C1 segment of cervical spinal cord (tissue), 14 donors: ENCODE measurements at regions not wholly inside any gene's neighbourhood (a gene's known extent, or its start where the extent isn't known, plus 50 kb on each side); places are given as distances from the start of the nearest gene placed in this dataset.
A peak's percentile ranks its signal among the peaks of the same experiment; 100 is the strongest.

Experiments used
- DNase-seq, 14 donors: peaks; one replicate each; lab custom pipeline; 2025; lab: John Stamatoyannopoulos, UW

DNA sequence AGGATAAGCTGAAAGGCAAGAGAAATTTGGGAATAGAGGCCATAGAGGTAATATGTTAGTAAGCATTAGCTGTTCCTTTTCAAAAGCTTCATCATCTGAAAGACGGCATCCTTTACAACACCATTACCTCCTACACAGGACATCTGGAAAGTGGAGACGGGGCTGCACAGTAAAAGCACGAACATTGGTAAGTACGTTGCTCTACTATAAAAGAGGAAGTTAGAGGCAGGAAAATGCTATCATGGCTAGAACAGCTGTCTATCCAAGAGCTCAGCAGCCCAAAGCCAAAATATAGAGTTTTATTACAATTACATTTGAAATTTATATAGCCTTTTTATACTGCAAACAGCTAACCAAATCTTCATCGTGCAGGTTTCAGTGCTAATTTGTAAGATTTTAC lies 172.3 kb upstream of the GRIP1 start:
- no peak for DNase-seq

DNA sequence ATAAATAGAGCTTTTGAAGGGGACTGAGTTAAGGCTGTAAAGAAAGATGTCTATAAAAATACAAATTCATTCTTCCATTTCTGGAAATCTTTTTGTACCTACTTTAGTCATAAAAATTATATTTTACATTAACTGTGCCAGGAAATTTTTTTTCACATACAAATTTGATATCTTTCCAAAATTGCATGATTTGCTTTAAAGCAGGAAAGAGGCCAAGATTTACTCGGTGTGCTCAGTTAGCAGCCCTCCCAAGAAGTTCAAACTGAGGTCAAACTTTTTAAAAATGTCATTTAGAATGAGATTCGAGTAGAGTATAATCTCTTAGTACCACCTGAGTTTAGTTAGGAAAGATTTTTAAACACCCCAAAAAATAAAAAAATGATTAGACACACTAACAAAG lies 173.2 kb upstream of the GRIP1 start:
- no peak for DNase-seq

DNA sequence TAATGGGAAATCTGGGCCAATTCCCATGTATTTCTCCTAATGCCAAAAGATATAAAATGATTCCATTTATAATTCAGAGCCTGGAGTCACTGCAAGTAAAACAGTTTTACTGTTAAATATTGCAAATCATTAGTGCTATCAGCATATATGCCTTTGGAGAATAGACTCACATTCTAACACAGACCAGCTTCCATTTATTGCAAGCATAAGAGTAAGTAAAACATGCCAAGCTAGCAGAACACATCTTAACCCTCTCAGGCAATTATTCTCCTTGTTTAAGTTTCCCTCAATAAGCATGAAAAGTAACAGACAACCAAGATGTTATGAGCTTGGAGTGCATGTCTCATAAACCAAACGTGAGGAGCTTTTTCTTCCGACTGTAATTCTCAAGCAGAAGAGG lies 173.9 kb upstream of the GRIP1 start:
- DNase-seq: no peak

DNA sequence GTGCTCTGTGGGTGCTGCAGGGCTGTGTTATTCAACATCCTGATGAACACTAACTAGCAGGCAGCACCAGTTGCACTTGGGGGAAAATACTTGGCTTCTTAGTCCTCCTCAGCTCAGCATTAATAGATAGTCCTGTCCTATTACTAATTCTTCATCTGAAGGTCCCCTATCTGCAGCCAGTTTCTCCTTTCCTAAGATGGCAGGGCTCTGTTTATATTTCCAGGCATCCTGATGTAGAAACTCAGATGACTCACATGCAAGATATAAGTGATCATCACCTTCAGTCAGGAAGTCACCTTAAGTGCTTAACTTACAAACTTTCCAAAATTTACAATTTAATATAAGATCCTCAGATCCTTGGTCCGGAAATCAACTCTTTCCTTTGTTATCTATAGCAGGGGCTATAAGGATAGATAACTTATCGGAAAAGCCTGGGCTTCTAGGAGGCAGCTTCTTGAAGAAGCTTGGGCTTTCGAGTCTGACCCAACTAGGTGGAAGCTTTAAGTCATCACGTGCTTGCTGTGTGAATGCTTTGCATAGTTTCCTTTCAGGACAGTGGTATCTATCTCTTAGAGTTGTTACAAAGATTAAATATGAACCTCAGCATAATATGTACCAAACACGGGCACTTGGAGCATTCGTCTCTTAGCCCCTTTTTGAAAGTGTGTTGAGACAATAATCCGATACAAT lies 181.0 kb upstream of the GRIP1 start:
- DNase-seq: no peak

DNA sequence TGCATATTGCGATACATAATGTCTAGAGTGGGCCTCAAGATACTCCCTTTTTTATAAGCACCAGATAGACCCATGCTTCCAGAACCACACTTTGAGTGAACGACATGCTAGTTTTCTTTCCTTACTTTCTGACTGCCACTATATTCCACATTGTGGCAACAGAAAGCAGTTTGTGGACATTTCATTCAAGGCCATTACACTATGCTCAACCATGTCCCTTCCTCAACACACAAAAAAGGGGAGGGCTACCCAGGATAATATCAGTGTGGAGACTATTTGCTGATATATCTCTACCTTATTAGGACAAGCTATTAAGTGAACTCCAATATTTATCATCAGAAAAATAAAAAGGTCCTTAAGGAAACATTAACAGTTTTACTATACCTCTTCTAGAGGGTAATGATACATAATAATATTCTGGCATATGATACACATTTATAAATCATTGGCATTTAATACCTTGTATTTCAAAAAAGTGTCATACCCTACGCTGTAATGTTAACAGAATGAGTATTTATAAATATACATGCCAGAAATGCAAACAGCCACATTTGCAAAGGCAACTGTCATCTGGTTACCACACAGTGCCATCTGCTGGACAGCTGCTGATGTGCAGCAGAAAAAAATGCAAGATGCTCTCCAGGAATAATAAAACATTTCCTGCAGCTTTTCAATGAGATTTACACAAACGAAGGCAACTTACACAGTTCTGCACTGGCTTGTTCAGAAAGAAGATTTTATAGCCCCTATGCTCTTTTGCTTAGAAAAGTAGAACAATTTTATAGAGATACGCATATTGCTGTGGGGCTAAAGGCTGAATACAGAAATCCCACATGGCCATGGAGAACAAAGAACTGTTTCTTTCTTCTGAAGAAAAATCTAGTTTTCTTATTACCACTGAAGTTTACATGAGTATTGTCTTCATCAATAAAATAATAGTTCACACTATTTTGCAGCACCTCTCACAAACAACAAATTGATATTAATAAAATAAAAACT lies 182.2 kb upstream of the GRIP1 start:
- peak in 9 of 14 donors; percentile 3 to 26 (median 8) for DNase-seq

DNA sequence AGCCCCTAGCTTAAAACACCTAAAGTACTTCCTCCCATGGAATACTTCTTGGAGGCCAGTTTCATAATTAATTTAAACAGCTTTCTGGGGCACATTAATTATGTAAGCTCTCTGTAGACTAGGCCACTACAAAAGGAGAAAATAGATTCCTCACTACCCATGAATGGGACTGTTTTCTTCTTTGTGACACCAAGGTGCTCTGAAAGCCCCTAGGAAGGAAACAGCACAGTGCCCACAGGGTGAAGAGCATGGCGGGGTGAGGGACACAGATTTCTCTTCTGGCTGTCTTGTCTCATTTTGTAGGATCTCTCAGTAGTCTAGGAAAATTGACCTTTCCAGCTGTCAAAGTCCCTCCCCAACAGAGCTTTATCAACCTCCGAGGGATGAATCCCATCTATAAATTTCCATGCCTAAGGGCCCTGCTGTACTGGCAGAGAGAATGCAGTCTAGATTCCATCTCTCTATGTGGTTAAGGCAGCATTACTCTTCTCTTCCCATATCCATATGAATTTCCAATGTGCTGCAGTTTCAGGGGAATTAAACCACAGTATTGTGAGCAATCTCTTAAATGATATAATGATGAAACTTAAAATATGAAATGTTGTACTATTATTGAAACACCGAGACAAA lies 183.6 kb upstream of the GRIP1 start:
- no peak for DNase-seq

DNA sequence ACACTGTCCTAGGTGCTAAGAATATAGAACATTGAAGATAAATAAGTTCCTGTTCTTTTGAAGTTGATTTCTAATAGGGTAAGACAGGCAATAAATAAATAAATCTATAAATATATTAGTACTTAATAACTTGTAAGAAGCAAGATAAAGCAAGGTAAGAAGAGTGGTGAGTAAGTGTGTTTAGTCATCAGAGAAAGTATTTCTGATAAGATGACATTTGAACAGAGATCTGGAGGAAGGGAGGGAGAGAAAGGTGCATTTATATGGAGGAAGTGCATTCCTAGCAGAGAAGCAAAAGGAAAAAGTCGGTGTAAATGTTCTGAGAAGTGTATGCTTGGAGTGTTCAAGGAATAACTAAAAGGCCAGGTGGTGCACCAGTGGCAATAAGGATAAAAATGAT lies 184.4 kb upstream of the GRIP1 start:
- DNase-seq: no peak

DNA sequence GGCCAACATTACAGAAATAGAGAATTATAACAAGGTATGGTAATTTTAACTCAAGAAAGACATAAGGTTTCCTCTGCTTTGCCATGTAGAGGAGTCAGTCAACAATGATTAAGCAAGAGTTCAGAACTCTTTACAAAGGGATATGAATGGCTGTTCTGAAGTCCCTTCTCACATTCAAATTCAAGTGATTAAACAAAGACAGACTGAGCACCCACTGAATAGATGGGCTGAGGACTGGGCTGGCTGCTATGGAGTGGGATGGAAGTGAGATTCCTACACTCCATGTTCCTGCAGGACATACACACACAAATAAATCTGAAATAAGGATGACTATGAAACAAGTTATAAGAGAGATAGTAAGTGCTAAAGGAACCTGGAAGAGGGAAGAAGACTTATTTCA lies 199.0 kb upstream of the GRIP1 start:
- DNase-seq: no peak

DNA sequence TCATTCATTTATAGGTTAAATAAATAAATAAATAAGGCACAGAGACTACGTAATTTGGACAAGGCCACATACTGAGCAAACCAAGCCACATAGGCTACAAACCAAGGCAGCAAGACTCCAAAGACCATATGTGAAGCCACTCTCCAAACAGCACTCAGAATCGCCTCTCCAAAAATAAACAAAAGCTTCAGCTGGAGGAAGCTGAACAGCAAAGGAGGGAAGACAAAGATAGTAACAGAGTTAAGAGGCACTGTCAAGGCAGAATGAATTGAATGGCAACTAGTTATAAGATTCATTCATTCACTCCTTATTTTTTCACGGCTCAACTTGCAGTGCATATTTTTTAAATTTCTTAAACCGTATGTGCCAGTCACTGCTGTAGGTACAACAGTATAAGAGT lies 200.5 kb upstream of the GRIP1 start:
- DNase-seq: no peak

DNA sequence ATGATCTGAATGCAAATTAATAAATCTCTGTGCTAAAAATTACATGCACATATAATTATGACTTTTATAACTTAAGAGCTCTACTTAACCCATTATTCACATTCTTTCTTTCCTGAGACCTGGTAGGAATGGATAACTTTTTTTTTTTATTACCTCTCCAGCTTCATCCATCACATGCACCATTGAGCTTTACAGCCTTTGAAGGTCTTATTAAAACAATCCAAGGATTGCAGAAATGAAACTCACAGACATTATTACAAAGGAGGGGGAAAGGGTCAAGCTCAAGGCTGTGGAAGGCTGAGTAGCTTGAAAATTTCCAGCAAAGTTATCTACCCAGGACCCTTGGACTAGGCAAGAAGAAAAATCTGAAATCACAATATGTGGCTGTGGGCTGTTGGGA lies 202.5 kb upstream of the GRIP1 start:
- no peak for DNase-seq

DNA sequence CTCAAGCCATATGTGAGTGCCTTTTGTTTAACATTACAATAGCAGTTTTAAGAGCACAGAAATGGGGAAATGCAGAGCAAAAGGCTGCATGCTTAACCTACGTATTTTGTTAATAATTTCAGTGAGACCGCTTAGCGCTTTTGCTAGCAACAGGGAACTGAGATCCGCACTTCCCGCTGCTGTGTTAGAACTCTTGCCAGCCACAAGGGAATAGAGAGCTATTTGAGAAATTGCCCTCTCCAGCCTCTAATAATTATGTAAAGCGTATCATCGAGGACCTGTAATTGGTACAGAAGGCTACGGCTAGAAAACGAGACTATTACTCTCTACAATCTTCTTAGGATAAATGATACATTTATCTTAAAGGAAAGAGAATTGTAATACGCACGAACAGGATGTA lies 205.2 kb upstream of the GRIP1 start:
- no peak for DNase-seq

DNA sequence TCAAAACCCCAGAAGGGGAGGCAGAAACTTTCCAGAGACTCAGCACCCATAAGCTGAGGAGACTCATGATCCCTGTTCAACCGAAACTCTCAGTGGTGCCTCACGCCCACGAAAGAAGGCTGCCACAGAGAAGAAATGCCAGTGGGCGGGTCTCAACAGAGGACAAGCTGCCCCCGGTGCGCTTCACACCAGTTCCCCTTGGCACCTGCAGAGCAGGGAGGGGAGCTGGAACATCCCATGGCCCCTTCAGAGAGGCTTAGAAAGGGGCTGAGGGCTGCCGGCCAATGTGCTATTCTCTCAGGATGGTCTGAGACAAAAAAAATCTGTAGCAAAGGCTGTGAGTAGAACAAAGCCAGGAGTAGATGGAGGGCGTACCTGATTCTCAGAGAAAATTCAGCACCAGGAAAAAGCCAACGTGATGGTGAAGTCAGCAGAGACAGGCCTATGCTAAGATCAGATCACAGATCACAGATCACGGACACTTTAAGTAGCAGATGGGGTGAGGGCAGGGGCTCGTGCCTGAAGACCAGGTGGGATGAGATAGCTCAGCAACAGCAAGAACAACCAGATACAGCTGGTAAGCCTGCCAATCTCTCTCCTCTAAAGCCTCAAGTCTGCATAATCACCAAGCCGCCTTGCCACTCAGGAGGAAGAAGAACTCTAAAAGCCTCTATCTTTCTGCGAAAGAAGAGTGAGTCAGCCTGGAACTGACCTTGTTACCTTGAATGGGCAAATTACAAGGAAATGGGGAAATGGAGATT lies 206.4 kb upstream of the GRIP1 start:
- DNase-seq: no peak

DNA sequence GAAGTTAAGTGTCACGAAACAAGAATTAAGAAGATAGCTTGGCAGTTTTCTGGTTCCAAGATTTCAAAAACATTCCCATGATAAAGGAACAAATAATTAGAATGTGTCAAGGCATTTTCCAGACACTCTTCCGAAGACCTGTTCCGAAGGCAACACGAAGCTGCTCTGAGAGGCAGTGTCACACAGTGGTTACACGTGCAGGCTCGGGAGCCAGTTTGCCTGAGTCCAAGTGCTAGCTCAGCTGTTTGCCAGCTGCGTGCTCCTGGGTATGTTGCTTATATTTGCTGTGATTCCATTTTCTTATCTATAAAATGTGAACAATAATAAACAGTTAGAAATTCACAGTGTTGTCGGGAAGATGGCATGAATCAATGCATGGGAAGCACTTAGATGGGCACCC lies 217.9 kb upstream of the GRIP1 start:
- DNase-seq: no peak

DNA sequence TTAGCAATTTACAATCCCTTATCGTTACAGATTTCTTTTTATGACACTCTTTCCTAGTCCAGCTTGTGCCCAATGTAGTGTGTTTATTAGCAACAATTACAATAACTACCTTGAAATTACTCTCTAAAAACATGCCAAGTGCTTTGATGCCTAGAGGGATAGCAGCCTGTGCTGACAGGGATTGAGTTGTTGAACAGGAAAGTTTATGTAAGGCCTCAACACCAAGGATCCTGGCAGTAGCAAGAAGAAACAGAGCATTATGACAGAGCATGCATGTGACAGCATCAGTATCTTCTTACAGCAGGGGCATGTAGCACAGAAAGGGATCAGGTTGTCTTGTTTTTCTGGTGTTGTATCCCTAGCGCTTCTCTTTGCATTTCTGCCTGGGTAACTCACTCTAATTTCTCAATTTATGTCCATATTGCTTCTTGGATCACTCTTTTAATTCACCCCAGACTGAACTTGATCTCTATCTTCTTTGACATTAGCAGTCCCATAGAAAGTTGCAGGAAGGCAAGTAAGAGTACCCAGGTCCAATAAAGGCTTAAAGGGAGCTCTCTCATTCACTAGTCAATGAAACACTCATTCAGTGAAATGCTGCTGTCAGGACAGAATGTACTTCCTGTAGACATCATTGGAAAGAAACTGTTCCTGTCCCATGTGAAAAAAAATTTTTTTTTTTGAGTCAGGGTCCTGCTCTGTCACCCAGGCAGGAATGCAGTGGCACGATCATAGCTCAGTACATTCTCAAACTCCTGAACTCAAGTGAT lies 220.0 kb upstream of the GRIP1 start:
- DNase-seq: no peak

DNA sequence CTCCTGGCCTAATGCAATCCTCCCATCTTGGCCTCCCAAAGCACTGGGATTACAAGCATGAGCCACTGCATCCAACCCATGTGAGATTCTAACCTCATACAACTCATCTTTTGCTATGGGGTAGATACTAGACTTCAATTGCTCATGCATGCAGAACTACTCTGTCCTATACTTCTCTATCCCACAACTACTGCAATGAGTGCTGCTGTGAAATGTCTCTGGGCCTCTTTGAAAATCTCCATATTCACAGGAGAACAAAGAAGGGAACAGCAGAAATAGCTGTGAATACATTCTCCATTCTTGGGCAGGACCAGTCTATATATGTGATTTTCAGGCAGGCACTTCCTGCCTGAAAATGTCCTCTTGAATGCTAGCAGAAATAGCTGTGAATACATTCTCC lies 220.7 kb upstream of the GRIP1 start:
- no peak for DNase-seq

DNA sequence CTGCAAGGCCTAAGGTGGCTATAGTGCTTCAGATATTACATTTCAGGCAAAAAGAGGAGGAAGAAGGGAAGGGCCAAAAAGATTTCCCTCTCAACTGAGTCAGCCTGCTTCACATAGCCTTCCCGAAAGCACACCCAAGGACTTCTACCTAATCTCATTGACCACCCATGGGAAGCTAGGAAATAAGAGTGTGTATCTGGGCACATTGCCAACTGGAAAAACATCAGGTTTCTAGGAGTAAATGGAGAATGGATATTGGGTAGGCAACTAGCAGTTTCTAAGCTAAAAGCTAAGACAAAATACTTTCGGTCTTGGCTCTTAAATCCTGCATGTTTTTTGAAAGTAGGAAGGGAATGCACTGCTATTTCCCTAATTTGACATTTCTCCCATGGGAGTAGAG lies 221.7 kb upstream of the GRIP1 start:
- DNase-seq: no peak

DNA sequence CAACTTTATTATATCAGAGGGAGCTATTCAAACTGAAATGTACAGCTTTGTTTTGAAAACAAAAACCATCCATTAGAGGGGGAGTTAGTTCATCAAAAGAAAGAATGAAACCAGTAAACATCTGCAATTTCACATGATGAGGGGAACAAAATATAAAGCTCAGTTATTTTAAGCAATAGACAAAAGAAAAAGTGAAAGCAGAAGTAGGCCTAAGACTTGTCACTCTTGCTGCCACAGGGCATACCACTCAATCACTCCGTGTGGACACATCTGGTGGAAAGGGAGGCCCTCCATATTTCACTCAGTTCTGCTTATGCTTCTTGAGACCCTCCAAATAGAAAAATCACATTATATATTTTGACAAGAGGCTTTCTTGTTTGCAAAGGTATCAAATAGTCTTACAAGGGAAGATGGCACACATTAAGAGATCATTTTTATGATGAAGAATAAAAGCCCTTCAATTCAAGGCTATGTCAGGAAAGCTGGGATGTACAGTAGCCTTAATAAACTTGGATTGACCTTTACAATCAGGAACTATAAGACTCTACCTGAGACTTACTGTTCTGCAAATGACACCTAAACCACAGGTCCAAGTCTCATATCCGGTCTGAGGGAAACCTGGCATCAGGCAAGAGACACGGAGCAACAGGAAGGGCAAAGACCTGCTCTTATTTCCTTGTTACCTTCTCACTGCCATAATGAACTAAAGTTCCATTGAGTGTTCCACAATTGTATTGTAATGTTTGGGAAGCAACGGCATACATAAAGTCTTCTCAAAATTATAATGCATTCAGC lies 222.5 kb upstream of the GRIP1 start:
- no peak for DNase-seq

DNA sequence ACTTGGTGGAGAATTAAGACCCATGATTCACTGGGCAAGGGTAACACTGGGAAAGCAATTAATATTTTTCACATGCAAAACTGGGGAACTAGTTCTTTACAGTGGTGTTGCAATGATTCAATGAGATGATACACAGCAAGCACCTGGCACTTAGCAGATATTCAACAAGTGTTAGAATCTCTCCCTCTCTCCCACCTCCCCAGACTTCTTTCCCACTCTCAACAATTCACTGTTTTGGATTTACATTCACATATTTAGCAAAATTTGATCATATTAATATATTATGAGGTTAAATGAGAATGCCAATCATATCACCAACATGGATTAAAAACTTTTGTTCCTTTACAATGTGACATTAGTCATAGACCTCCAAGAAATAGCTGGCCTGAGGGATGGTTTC lies 223.1 kb upstream of the GRIP1 start:
- DNase-seq: no peak

DNA sequence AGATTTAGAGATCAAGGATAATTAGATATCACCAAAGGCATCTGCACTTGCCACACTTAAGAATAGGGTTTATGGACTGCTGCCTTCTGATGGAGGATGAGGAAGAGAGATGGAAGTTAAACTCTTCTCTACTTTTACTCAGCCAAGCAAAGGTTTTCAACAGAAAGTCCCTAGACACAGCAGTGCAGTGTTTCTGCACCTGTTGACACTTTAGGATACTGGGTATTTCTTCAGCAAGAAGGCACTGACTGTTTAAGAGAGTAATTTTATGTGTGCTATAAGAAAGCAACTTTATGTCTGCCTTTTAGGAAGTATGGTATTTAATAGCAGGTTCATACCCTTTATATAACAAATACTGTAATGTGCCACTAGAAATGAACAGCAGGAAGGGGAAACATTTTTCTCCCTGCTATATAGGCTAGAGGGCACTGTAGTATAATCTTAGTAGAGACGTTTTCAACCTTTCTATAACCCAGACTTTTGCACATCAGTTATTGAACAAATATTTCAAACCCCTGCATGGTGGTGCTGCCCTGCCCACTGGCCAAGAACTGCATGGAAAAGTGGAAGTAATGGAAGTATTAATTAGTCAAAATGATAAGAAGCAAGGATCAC lies 225.0 kb upstream of the GRIP1 start:
- no peak for DNase-seq

DNA sequence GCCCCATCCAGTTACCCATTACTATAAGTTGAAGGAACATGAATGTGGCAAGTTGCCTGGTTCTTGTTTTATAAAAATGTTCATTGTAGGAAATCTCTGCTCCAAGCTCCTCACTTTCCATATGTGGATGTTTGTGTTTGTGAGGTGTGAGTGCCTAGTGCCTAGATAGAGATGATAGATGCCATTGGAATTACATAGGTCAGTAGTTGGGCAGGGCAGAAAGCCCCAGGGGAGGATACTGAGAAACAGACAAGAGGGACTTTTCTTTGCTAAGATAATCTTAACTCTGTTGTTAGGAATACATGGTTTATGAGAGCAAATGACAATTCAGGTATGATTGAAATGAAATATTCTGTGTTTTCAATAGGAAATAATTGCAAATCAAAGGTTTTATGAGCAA lies 226.3 kb upstream of the GRIP1 start:
- DNase-seq: no peak
